HG03469 (cell line): ENCODE measurements at regions not wholly inside any gene's neighbourhood (a gene's known extent, or its start where the extent isn't known, plus 50 kb on each side); places are given as distances from the start of the nearest gene placed in this dataset.
"Not testable (repeated sequence)": the region's sequence is repeated elsewhere in the genome, so short reads cannot be mapped to it uniquely, and the experiment has no call there.

ENCODE experiments used
- ATAC-seq: cut with Tn5 transposase; IDR thresholded peaks from one replicate; pipeline ENCODE4 v1.9.1; 2021; ENCODE audit warnings: mild to moderate bottlenecking, moderate library complexity, moderate number of reproducible peaks; ENCODE audit not compliant: unreplicated experiment

DNA sequence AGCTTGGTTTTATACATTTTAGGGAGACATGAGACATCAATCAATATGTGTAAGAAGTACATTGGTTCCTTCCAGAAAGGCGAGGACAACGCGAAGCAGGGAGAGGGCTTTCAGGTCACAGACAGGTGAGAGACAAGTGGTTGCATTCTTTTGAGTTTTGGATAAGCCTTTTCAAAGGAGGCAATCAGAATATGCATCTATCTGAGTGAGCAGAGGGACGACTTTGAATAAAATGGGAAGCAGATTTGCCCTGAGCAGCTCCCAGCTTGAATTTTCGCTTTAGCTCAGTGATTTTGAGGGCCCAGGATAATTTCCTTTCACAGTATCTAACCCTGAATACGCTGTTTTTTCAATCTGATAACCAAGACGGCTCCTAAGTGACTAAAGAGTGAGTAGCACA, 82.5 kb upstream of the MYO3A start:
- no peak for ATAC-seq

DNA sequence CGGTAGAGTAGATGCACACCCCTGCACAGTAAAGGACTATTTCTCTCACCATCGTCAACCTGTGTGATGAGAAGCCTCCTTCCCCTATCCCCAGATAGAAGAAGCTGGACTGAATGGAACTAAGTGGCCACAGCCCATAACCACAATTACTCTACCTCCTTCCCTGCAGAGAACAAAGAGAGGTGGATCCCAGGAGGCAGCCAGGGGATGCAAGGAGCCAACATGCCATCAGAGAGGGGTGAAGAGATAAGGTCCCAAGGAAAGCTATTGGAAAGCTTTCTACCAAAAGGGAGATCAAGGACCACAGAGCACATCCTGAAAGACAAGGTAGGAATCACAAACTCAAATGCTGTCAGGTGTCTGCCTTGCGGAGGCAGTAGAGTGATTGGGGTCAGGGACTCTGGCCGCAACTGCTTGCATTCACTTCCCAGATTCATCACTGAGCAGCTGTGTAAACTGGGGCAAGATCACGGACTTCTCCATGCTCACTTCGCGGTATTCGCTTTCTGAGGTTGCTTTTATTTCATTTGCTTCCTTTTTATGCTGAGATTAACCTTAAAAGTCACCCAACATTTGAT, 81.6 kb upstream of the MYO3A start:
- ATAC-seq: no peak

DNA sequence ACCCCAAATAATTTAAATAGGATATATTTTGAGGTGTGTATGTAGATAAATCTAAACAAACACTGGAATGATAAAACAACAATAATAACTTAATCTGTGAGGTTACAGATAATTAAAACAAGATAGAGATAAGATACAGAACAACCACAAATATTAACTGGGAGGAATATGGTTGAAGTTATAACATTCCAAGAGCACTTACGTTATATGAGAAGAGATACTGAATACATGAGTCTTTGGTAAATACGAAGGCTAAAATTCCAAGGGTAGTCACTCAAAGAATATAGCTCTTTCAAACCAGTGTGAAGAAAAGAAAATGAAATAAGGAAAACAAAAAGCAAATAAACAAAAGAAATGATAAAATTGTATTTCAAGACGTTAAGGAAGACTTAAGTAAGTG, 76.0 kb upstream of the MYO3A start:
- ATAC-seq: no peak

DNA sequence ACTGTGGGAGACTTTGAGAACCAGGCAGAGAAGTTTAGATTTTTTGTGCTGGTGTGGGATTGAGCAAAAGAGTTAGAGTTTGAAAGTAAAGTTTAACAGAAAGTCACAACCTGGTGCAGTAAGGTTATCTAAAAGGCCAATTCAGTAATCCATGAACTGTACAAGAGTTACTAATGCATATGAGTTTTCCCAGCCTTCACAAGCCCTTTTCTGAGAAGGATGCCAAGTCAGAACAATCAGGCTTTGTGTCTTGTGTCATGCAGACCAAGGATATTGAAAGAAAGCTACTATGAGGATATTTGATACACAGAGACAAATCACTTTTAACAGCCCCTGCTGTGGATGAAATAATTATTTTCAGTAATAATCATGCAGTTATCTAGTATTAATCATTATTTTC, 68.8 kb upstream of the MYO3A start:
- no peak for ATAC-seq

DNA sequence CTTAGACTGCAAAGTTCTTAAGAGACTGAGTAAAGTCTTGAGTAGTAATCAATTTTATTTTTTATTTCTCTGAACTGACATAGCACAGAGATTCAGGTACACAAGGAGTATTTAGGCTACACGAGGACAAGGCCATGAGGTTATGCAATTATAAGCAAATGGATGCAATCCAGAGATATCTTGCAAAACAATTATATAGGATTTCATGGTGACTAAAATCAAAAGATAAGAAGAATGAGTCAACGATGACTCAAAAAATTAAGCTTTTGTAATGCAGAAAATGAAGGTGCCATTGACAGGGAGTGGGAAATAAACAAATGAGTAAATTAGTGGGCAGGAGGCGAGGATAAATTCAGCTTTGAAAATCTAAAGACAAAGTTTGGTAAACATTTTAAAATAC, 66.7 kb upstream of the MYO3A start:
- no peak for ATAC-seq

DNA sequence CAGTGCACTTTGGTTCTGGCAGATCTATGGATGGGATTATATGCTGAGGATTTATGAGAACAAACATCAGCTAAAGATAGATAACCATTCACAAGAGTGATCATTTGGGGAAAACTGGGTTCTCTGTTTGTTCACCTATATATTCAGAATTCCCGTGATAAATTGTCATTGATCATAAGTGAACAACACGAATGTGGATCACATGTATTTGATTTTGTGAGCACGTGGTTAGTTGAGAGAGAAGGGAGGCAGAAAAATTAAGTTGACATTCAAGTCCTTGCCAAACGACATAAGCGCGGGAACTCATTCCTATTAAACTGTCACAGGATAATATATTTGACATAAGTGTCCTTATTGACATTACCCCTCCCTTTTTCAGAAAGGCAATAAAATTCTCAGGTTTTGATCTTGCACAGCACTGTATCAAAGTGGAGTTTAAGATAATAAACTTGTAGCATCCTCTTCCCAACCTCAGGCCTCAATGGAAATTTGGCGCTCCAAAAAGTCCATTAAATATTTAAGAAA, 64.9 kb upstream of the MYO3A start:
- ATAC-seq: no peak

DNA sequence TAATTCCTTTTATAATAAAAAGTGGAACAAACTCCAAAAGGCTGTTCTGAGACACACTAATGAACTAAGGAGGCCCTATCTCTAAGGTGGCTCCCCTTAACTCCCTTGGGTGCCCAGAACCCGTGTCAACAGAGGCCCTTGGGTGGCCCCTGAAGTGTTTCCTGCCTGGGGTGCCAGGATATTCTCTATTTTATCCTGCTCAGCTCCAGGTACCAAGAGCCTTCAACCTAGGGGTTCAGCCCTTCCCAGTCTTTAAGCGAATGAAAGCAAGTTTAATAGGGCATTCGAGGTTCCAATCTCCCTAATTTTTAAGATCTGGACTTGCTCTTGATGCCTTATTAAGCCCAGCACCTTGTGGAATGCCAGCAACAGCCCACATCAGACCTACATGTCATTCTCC, 64.4 kb upstream of the MYO3A start:
- ATAC-seq: no peak

DNA sequence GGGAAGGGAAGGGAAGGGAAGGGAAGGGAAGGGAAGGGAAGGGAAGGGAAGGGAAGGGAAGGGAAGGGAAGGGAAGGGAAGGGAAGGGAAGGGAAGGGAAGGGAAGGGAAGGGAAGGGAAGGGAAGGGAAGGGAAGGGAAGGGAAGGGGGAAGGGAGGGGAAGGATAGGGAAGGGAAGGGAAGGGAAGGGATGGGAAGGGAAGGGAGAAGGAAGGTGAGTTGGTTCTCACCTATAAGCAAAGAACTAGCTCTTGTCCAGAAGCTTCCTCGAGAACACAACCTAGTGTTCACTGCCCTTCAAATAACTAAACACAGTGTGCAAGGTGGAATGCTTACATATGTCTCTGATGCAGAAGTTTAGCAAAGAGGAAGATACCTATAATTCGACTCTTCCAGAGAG, 59.6 kb upstream of the MYO3A start:
- ATAC-seq: not testable (repeated sequence)

DNA sequence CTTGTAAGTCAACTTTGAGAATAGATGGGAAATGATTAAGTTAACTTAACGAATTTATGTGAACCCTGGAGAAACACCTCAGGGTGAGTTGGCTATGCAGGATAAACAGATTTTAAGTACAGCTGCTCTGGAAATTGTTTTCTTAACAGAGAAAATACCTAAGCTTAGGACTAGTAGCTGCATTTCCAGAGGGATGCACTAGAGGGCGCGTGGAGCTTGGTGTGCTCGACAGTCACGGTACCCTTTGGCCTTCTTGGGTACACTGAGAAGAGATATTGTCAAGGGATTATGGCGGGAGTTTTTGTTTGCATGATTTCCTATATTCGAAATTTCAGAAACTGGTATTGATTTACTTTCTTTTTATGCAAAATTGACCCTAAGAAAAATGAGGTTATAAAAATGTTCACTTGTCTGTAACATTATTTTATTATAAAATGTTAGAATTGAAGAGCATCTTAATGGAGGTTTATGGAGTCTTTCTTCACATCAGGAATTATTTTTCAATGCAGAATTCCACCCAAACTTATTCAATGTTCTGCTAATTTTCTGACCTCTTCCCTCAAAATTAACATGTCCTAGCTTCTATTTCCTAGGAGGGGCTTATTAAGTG, 58.4 kb upstream of the MYO3A start:
- peak; percentile 88 for ATAC-seq

DNA sequence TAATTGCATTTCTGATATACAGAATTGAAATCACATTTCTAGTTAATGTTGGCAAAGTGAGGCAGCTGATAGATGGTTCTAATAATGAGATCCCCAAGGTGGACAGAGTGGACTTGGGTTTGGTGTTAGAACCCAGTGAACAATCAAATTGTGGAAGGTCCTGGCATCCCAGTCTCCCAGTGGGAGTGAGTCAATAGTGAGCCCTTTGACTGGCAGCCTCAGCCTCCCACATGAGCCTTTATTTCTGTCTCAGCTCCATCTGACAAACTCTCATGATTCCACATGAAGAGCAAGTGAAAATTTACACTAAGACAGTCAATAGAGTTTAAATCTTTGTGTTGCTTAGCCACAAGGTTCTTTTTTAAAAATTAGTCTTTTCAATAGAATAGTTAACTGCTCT, 56.7 kb upstream of the MYO3A start:
- ATAC-seq: no peak
